ENCODE measurements at regions not wholly inside any gene's neighbourhood (a gene's known extent, or its start where the extent isn't known, plus 50 kb on each side); places are given as distances from the start of the nearest gene placed in this dataset.

- no peak overlapping the region for H3K27ac ChIP-seq (ENCODE audit: low read depth, low read length)
- no peak overlapping the region for H3K27ac Mint-ChIP-seq
- H3K4me1 Mint-ChIP-seq = peaks cover 3 to 5% (median 3%) of the 10 kb centered on the region in 3 donors
- H3K27me3 Mint-ChIP-seq = peaks cover 0 to 6% of the 10 kb centered on the region in 2 donors
- no peak overlapping the region for H3K4me3 Mint-ChIP-seq
- H3K36me3 ChIP-seq (ENCODE audit: insufficient read depth, low read length) = no peaks in the 10 kb centered on the region
- no peak for DNase-seq
- H3K9me3 ChIP-seq (ENCODE audit: low read length) = no peaks in the 10 kb centered on the region
- H3K4me1 ChIP-seq (ENCODE audit: insufficient read depth, low read length) = no peaks in the 10 kb centered on the region
- H3K4me3 ChIP-seq (ENCODE audit: low read length) = no peak overlapping the region
- no peaks in the 10 kb centered on the region for H3K27me3 ChIP-seq (ENCODE audit: insufficient read depth, low read length, poor library complexity, severe bottlenecking)
- peaks cover 4 to 14% (median 7%) of the 10 kb centered on the region in 5 donors for H3K9me3 Mint-ChIP-seq
- peaks cover 0 to 23% (median 0%) of the 10 kb centered on the region in 3 donors for H3K36me3 Mint-ChIP-seq
- POLR2A ChIA-PET = no interaction called here
- CTCF ChIA-PET = no interaction called here
Measured at GRCh38 chr14:52202151-52202550, 65.3 kb upstream of the PTGDR start.

GRCh38 chr14:52190337-52190931 lies 77.1 kb upstream of the PTGDR start:
- Mint-ChIP-seq H3K27ac (no peak overlapping the region), H3K36me3 (peaks cover 2 to 7% (median 3%) of the 10 kb centered on the region in 3 donors), H3K4me3 (no peak overlapping the region), H3K4me1 (peaks cover 10 to 24% (median 22%) of the 10 kb centered on the region in 3 donors), H3K27me3 (no peaks in the 10 kb centered on the region), H3K9me3 (peaks cover 1 to 8% (median 5%) of the 10 kb centered on the region in 5 donors)
- POLR2A ChIA-PET = no interaction called here
- H3K4me3 ChIP-seq (ENCODE audit: low read length) = no peak overlapping the region
- DNase-seq = no peak
- H3K36me3 ChIP-seq (ENCODE audit: insufficient read depth, low read length) = no peaks in the 10 kb centered on the region
- no peaks in the 10 kb centered on the region for H3K27me3 ChIP-seq (ENCODE audit: insufficient read depth, low read length, poor library complexity, severe bottlenecking)
- H3K4me1 ChIP-seq (ENCODE audit: insufficient read depth, low read length) = no peaks in the 10 kb centered on the region
- no peaks in the 10 kb centered on the region for H3K9me3 ChIP-seq (ENCODE audit: low read length)
- H3K27ac ChIP-seq (ENCODE audit: low read depth, low read length) = no peak overlapping the region
- CTCF ChIA-PET = no interaction called here

GRCh38 chr14:52189325-52189724 lies 78.2 kb upstream of the PTGDR start:
- no peaks in the 10 kb centered on the region for H3K27me3 Mint-ChIP-seq
- no peak overlapping the region for H3K27ac Mint-ChIP-seq
- H3K4me3 Mint-ChIP-seq = no peak overlapping the region
- H3K4me3 ChIP-seq (ENCODE audit: low read length) = no peak overlapping the region
- H3K4me1 Mint-ChIP-seq = peaks cover 10 to 24% (median 20%) of the 10 kb centered on the region in 3 donors
- CTCF ChIA-PET = no interaction called here
- no peaks in the 10 kb centered on the region for H3K27me3 ChIP-seq (ENCODE audit: insufficient read depth, low read length, poor library complexity, severe bottlenecking)
- no peaks in the 10 kb centered on the region for H3K36me3 ChIP-seq (ENCODE audit: insufficient read depth, low read length)
- no peaks in the 10 kb centered on the region for H3K4me1 ChIP-seq (ENCODE audit: insufficient read depth, low read length)
- peaks cover 0 to 2% (median under 1%) of the 10 kb centered on the region in 5 donors for H3K9me3 Mint-ChIP-seq
- no peak for DNase-seq
- no peaks in the 10 kb centered on the region for H3K9me3 ChIP-seq (ENCODE audit: low read length)
- H3K36me3 Mint-ChIP-seq = peaks cover 0 to 2% (median 2%) of the 10 kb centered on the region in 3 donors
- no peak overlapping the region for H3K27ac ChIP-seq (ENCODE audit: low read depth, low read length)
- POLR2A ChIA-PET = no interaction called here

- no peak for DNase-seq
- Mint-ChIP-seq H3K4me1 (peaks cover 11 to 24% (median 21%) of the 10 kb centered on the region in 3 donors), H3K27ac (peak overlapping the region in 1 of 8 donors; percentile 30), H3K9me3 (peaks cover 0 to 2% (median 0%) of the 10 kb centered on the region in 5 donors), H3K27me3 (no peaks in the 10 kb centered on the region), H3K4me3 (no peak overlapping the region), H3K36me3 (peaks cover 0 to 2% (median 2%) of the 10 kb centered on the region in 3 donors)
- ChIA-PET CTCF (interaction anchor here (1.1 kb wide), 1 partner anchor 35 kb away, joined by 3 read pairs; no protein-coding TSS in a partner anchor), POLR2A (no interaction called here)
- H3K27me3 ChIP-seq (ENCODE audit: insufficient read depth, low read length, poor library complexity, severe bottlenecking) = no peaks in the 10 kb centered on the region
- no peaks in the 10 kb centered on the region for H3K4me1 ChIP-seq (ENCODE audit: insufficient read depth, low read length)
- no peaks in the 10 kb centered on the region for H3K36me3 ChIP-seq (ENCODE audit: insufficient read depth, low read length)
- no peak overlapping the region for H3K27ac ChIP-seq (ENCODE audit: low read depth, low read length)
- H3K4me3 ChIP-seq (ENCODE audit: low read length) = no peak overlapping the region
- no peaks in the 10 kb centered on the region for H3K9me3 ChIP-seq (ENCODE audit: low read length)
Measured at GRCh38 chr14:52188381-52188780, 79.1 kb upstream of the PTGDR start.

- Mint-ChIP-seq H3K4me1 (peaks cover 19 to 31% (median 29%) of the 10 kb centered on the region in 3 donors), H3K36me3 (peaks cover 3 to 26% (median 6%) of the 10 kb centered on the region in 3 donors), H3K9me3 (peaks cover 3 to 11% (median 6%) of the 10 kb centered on the region in 5 donors), H3K27ac (no peak overlapping the region), H3K4me3 (no peak overlapping the region), H3K27me3 (no peaks in the 10 kb centered on the region)
- DNase-seq = no peak
- H3K36me3 ChIP-seq (ENCODE audit: insufficient read depth, low read length) = no peaks in the 10 kb centered on the region
- H3K9me3 ChIP-seq (ENCODE audit: low read length) = no peaks in the 10 kb centered on the region
- H3K27ac ChIP-seq (ENCODE audit: low read depth, low read length) = no peak overlapping the region
- H3K27me3 ChIP-seq (ENCODE audit: insufficient read depth, low read length, poor library complexity, severe bottlenecking) = no peaks in the 10 kb centered on the region
- ChIA-PET POLR2A (no interaction called here), CTCF (no interaction called here)
- H3K4me1 ChIP-seq (ENCODE audit: insufficient read depth, low read length) = no peaks in the 10 kb centered on the region
- H3K4me3 ChIP-seq (ENCODE audit: low read length) = no peak overlapping the region
Measured at GRCh38 chr14:52185178-52185577, 82.3 kb upstream of the PTGDR start.

GRCh38 chr14:52182853-52183252 lies 84.6 kb upstream of the PTGDR start:
- Histone ChIP-seq H3K4me3 (ENCODE audit: low read length) (no peak overlapping the region), H3K9me3 (ENCODE audit: low read length) (no peaks in the 10 kb centered on the region), H3K4me1 (ENCODE audit: insufficient read depth, low read length) (peaks cover 2% of the 10 kb centered on the region), H3K27ac (ENCODE audit: low read depth, low read length) (no peak overlapping the region), H3K27me3 (ENCODE audit: insufficient read depth, low read length, poor library complexity, severe bottlenecking) (no peaks in the 10 kb centered on the region), H3K36me3 (ENCODE audit: insufficient read depth, low read length) (no peaks in the 10 kb centered on the region)
- H3K4me3 Mint-ChIP-seq = no peak overlapping the region
- no peak overlapping the region for H3K27ac Mint-ChIP-seq
- H3K9me3 Mint-ChIP-seq = peaks cover 3 to 12% (median 6%) of the 10 kb centered on the region in 5 donors
- no peaks in the 10 kb centered on the region for H3K27me3 Mint-ChIP-seq
- ChIA-PET POLR2A (no interaction called here), CTCF (no interaction called here)
- no peak for DNase-seq
- H3K4me1 Mint-ChIP-seq = peaks cover 22 to 34% (median 28%) of the 10 kb centered on the region in 3 donors
- peaks cover 3 to 26% (median 6%) of the 10 kb centered on the region in 3 donors for H3K36me3 Mint-ChIP-seq

- no peaks in the 10 kb centered on the region for H3K36me3 ChIP-seq (ENCODE audit: insufficient read depth, low read length)
- Mint-ChIP-seq H3K27me3 (no peaks in the 10 kb centered on the region), H3K27ac (peak overlapping the region in 2 of 8 donors; percentile 20 to 46), H3K4me3 (no peak overlapping the region), H3K9me3 (peaks cover 3 to 21% (median 10%) of the 10 kb centered on the region in 5 donors), H3K36me3 (peaks cover 3 to 30% (median 6%) of the 10 kb centered on the region in 3 donors), H3K4me1 (peaks cover 47 to 55% (median 48%) of the 10 kb centered on the region in 3 donors)
- ChIA-PET CTCF (no interaction called here), POLR2A (no interaction called here)
- H3K4me1 ChIP-seq (ENCODE audit: insufficient read depth, low read length) = peaks cover 37% of the 10 kb centered on the region
- H3K9me3 ChIP-seq (ENCODE audit: low read length) = no peaks in the 10 kb centered on the region
- no peaks in the 10 kb centered on the region for H3K27me3 ChIP-seq (ENCODE audit: insufficient read depth, low read length, poor library complexity, severe bottlenecking)
- no peak overlapping the region for H3K4me3 ChIP-seq (ENCODE audit: low read length)
- DNase-seq = no peak
- H3K27ac ChIP-seq (ENCODE audit: low read depth, low read length) = no peak overlapping the region
Measured at GRCh38 chr14:52179141-52179790, 88.2 kb upstream of the PTGDR start.

GRCh38 chr14:52175982-52176502 lies 91.5 kb upstream of the PTGDR start:
- POLR2A ChIA-PET = interaction anchor here (0.6 to 1.3 kb wide), 5 partner anchors 16 to 107 kb away, joined by 3 to 4 read pairs (median 3); partner anchors contain the start of gene NID2
- DNase-seq = peak; percentile 27 to 82 (median 35)
- H3K36me3 Mint-ChIP-seq = peaks cover 0 to 35% (median 16%) of the 10 kb centered on the region in 3 donors

More at GRCh38 chr14:52175982-52176502, 91.5 kb upstream of the PTGDR start:
- Histone ChIP-seq H3K9me3 (ENCODE audit: low read length) (peaks cover 21% of the 10 kb centered on the region), H3K36me3 (ENCODE audit: insufficient read depth, low read length) (no peaks in the 10 kb centered on the region), H3K27ac (ENCODE audit: low read depth, low read length) (peak overlapping the region; percentile 66), H3K4me3 (ENCODE audit: low read length) (peak overlapping the region; percentile 5), H3K27me3 (ENCODE audit: insufficient read depth, low read length, poor library complexity, severe bottlenecking) (no peaks in the 10 kb centered on the region), H3K4me1 (ENCODE audit: insufficient read depth, low read length) (peaks cover 48% of the 10 kb centered on the region)
- Mint-ChIP-seq H3K4me3 (peak overlapping the region; percentile 17 to 72 (median 65)), H3K9me3 (peaks cover 8 to 46% (median 33%) of the 10 kb centered on the region in 5 donors), H3K27ac (peak overlapping the region; percentile 65 to 100 (median 88)), H3K27me3 (no peaks in the 10 kb centered on the region), H3K4me1 (peaks cover 46 to 69% (median 53%) of the 10 kb centered on the region in 3 donors)
- CTCF ChIA-PET = interaction anchor here (0.8 to 2.1 kb wide), 5 partner anchors 46 to 125 kb away, joined by 3 to 5 read pairs (median 3); partner anchors contain the start of gene PTGDR

All from CD8-positive, alpha-beta memory T cell (primary cell).